PC-9 (cell line): ENCODE measurements at regions not wholly inside any gene's neighbourhood (a gene's known extent, or its start where the extent isn't known, plus 50 kb on each side); places are given as distances from the start of the nearest gene placed in this dataset.

Source experiments
- BruUV-seq: library from RNA; stranded (reverse); fragments of 400-500 nt; replicated peaks from 2 replicates; lab custom pipeline; 2021; lab: Mats Ljungman, UMichigan
- CTCF ChIA-PET: fragments of 300-600 bp; sonication (Branson Sonifier 250); formaldehyde crosslinking; loops from one replicate; lab custom pipeline; 2022; ENCODE audit warnings: antibody characterized with exemption; lab: Charles Lee
- POLR2A ChIA-PET: fragments of 300-600 bp; sonication (Branson Sonifier 250); formaldehyde crosslinking; loops from one replicate; lab custom pipeline; 2022; ENCODE audit warnings: antibody characterized with exemption; ENCODE audit not compliant: unreplicated experiment; lab: Charles Lee
- DNase-seq, 2 experiments: peaks; one replicate each; pipeline versions ENCODE4 v3.0.0 to v3.0.0-alpha.2; 2015 to 2022; ENCODE audit warnings: mixed read lengths in 1 of 2
- H2AFZ ChIP-seq: fragments of 200-600 bp; sonication (generic); 2 replicates; pipeline ENCODE4 v1.8.1; 2017; ENCODE audit warnings: antibody characterized with exemption
- H3F3A ChIP-seq: fragments of 200-600 bp; sonication (generic); 2 replicates; pipeline ENCODE4 v1.8.1; 2017; ENCODE audit warnings: antibody characterized with exemption, mild to moderate bottlenecking, low read depth; ENCODE audit not compliant: insufficient read depth
- H3K27ac ChIP-seq: fragments of 200-600 bp; sonication (generic); 2 replicates; pipeline ENCODE4 v1.6.1; 2016; ENCODE audit warnings: mixed run types
- H3K27me3 ChIP-seq: fragments of 200-600 bp; sonication (generic); 2 replicates; pipeline ENCODE4 v1.6.1; 2016; ENCODE audit warnings: low read depth, mixed run types; ENCODE audit not compliant: insufficient read depth
- H3K36me3 ChIP-seq: fragments of 200-600 bp; sonication (generic); 2 replicates; pipeline ENCODE4 v1.6.1; 2016; ENCODE audit warnings: low read depth, mixed run types
- H3K4me1 ChIP-seq: fragments of 200-600 bp; sonication (generic); replicated peaks from 2 replicates; pipeline ENCODE4 v1.6.1; 2016; ENCODE audit warnings: mixed run types; ENCODE audit not compliant: insufficient read depth
- H3K4me2 ChIP-seq: fragments of 200-600 bp; sonication (generic); 2 replicates; pipeline ENCODE4 v1.6.1; 2017; ENCODE audit warnings: mixed run types
- H3K4me3 ChIP-seq: fragments of 200-600 bp; sonication (generic); 2 replicates; pipeline ENCODE4 v1.6.1; 2016; ENCODE audit warnings: mixed run types
- H3K79me2 ChIP-seq: fragments of 200-600 bp; sonication (generic); 2 replicates; pipeline ENCODE4 v1.6.1; 2017; ENCODE audit warnings: low read depth, mixed run types
- H3K9me2 ChIP-seq: fragments of 200-600 bp; sonication (generic); 2 replicates; pipeline ENCODE4 v1.8.1; 2017; ENCODE audit warnings: mild to moderate bottlenecking; ENCODE audit not compliant: insufficient read depth
- H3K9me3 ChIP-seq: fragments of 200-600 bp; sonication (generic); 2 replicates; pipeline ENCODE4 v1.8.1; 2016; ENCODE audit warnings: low read depth; ENCODE audit not compliant: insufficient read depth
- H4K20me1 ChIP-seq: fragments of 200-600 bp; sonication (generic); 2 replicates; pipeline ENCODE4 v1.8.1; 2017; ENCODE audit not compliant: insufficient read depth
- CTCF ChIP-seq: fragments of 200-600 bp; sonication (generic); conservative IDR thresholded peaks from 2 replicates; pipeline ENCODE4 v1.6.1; 2017; ENCODE audit warnings: mixed run types, antibody characterized with exemption, mild to moderate bottlenecking, moderate library complexity
- EZH2 ChIP-seq: fragments of 200-600 bp; sonication (generic); IDR thresholded peaks from 2 replicates; pipeline ENCODE4 v1.8.0; 2017; ENCODE audit warnings: antibody characterized with exemption, low read depth
- intact Hi-C: fragments of 100-400 bp; cut with micrococcal nuclease; formaldehyde crosslinking; loops from one replicate; pipeline ENCODE4 v1.10.0; 2022; ENCODE audit not compliant: unreplicated experiment

GRCh38 chr2:21307037-21307436, 183.3 kb downstream of the TDRD15 start:
- 0 out of 2 replicates have a peak, but pooled peaks cover 6% of the 10 kb centered on the region for H3K27me3 ChIP-seq
- 0 out of 2 replicates have a peak, but pooled peaks cover 6% of the 10 kb centered on the region for H3K4me1 ChIP-seq
- intact Hi-C loops, result no loop called here
- H3F3A ChIP-seq, result no peaks in the 10 kb centered on the region
- H3K4me2 ChIP-seq, result no peak overlapping the region
- H3K4me3 ChIP-seq, result no peak overlapping the region
- BruUV-seq, result no TSS peak
- H4K20me1 ChIP-seq, result peaks cover 4% of the 10 kb centered on the region; the same call in 1 of the 2 replicates
- no peak for TF ChIP-seq CTCF
- no peak for TF ChIP-seq EZH2
- H3K36me3 ChIP-seq, result no peaks in the 10 kb centered on the region
- no peak overlapping the region for H2AFZ ChIP-seq
- H3K9me2 ChIP-seq, result no peaks in the 10 kb centered on the region
- no peaks in the 10 kb centered on the region for H3K79me2 ChIP-seq
- CTCF ChIA-PET, result no interaction called here
- H3K27ac ChIP-seq, result no peak overlapping the region
- POLR2A ChIA-PET, result no interaction called here
- no peaks in the 10 kb centered on the region for H3K9me3 ChIP-seq
- no peak for DNase-seq

- Histone ChIP-seq H3K9me2 (no peaks in the 10 kb centered on the region), H3K27ac (no peak overlapping the region), H4K20me1 (peaks cover 4% of the 10 kb centered on the region; the same call in 1 of the 2 replicates), H2AFZ (no peak overlapping the region), H3K4me2 (no peak overlapping the region), H3K27me3 (0 out of 2 replicates have a peak, but pooled peaks cover 2% of the 10 kb centered on the region), H3K9me3 (no peaks in the 10 kb centered on the region), H3K79me2 (no peaks in the 10 kb centered on the region), H3K4me1 (no peaks in the 10 kb centered on the region), H3K36me3 (no peaks in the 10 kb centered on the region), H3F3A (no peaks in the 10 kb centered on the region), H3K4me3 (no peak overlapping the region)
- DNase-seq, result no peak
- POLR2A ChIA-PET, result no interaction called here
- no peak for TF ChIP-seq CTCF
- BruUV-seq, result no TSS peak
- CTCF ChIA-PET, result no interaction called here
- intact Hi-C loops, result loop anchor here (10.0 kb wide), 1 partner anchor 136 kb away; no protein-coding TSS in a partner anchor
Measured at GRCh38 chr2:21310493-21310892, 186.7 kb downstream of the TDRD15 start.

- Histone ChIP-seq H3K4me3 (no peak overlapping the region), H3K36me3 (no peaks in the 10 kb centered on the region), H2AFZ (no peak overlapping the region), H3F3A (no peaks in the 10 kb centered on the region), H4K20me1 (peaks cover 4% of the 10 kb centered on the region; the same call in 1 of the 2 replicates), H3K27me3 (no peaks in the 10 kb centered on the region), H3K4me2 (no peak overlapping the region), H3K9me3 (no peaks in the 10 kb centered on the region), H3K4me1 (no peaks in the 10 kb centered on the region), H3K9me2 (no peaks in the 10 kb centered on the region), H3K79me2 (no peaks in the 10 kb centered on the region), H3K27ac (no peak overlapping the region)
- CTCF ChIA-PET, result no interaction called here
- no peak for DNase-seq
- no peak for TF ChIP-seq EZH2
- no peak for TF ChIP-seq CTCF
- POLR2A ChIA-PET, result no interaction called here
- intact Hi-C loops, result loop anchor here (10.0 kb wide), 1 partner anchor 140 kb away; no protein-coding TSS in a partner anchor
- no TSS peak for BruUV-seq
Measured at GRCh38 chr2:21314322-21314835, 190.6 kb downstream of the TDRD15 start.
